ENCODE measurements at regions not wholly inside any gene's neighbourhood (a gene's known extent, or its start where the extent isn't known, plus 50 kb on each side); places are given as distances from the start of the nearest gene placed in this dataset.

- Histone ChIP-seq H3K4me3 (ENCODE audit: low read depth, low read length) (no peak overlapping the region), H3K9me3 (ENCODE audit: control insufficient read depth, insufficient read depth, low read depth, low read length) (no peaks in the 10 kb centered on the region), H3K36me3 (ENCODE audit: control insufficient read depth in 2 of 2, insufficient read depth in 1 of 2, low read length in 2 of 2) (no peaks in the 10 kb centered on the region), H3K27ac (ENCODE audit: extremely low read depth, low read depth, low read length) (no peak overlapping the region), H3K4me1 (ENCODE audit: control insufficient read depth, insufficient read depth, low read length) (no peaks in the 10 kb centered on the region)
- no peak for TF ChIP-seq ZNF280C (tag by site-specific recombination; IDR thresholded peaks at IDR 0.05)
- no peak for TF ChIP-seq ZNF292 (tag by site-specific recombination; IDR thresholded peaks at IDR 0.05; ENCODE audit: borderline replicate concordance, low read depth)
- no peak for TF ChIP-seq ZNF366 (tag by site-specific recombination; conservative IDR thresholded peaks at IDR 0.05)
- no peak for TF ChIP-seq ZNF514 (tag by site-specific recombination; IDR thresholded peaks at IDR 0.05)
- no peak for TF ChIP-seq ZNF423 (tag by site-specific recombination; IDR thresholded peaks at IDR 0.05)
- no peak for TF ChIP-seq ZNF529 (tag by site-specific recombination; IDR thresholded peaks at IDR 0.05; ENCODE audit: insufficient replicate concordance)
- TF ChIP-seq ZNF391 (tag by site-specific recombination; IDR thresholded peaks at IDR 0.05; ENCODE audit: borderline replicate concordance, low read depth) = no peak
- TF ChIP-seq BCL11B (tag by site-specific recombination; IDR thresholded peaks at IDR 0.05; ENCODE audit: low read depth) = no peak
- TF ChIP-seq OSR2 (tag by site-specific recombination; IDR thresholded peaks at IDR 0.05) = no peak
- TF ChIP-seq ZFP69B (tag by site-specific recombination; IDR thresholded peaks at IDR 0.05) = no peak
- ChIA-PET CTCF (interaction anchor here (0.6 kb wide), 2 partner anchors 100 to 113 kb away, joined by 3 read pairs; no protein-coding TSS in a partner anchor), POLR2A (no interaction called here)
Measured at GRCh38 chr13:50646070-50646469, 197.4 kb downstream of the DLEU7 start.

DNA sequence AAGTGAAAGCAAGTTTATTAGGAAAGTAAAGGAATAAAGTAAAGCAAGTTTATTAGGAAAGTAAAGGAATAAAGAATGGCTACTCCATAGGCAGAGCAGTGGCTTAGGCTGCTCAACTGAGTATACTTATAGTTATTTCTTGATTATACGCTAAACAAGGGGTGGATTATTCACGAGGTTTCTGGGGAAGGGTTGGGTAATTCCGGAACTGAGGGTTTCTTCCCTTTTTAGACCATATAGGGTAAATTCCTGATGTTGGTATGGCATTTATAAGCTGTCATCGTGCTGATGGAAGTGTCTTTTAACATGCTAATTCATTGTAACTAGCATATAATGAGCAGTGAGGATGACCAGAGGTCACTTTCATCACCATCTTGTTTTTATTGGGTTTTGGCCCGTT, 194.3 kb downstream of the DLEU7 start:
- H3K36me3 ChIP-seq (ENCODE audit: control insufficient read depth in 2 of 2, insufficient read depth in 1 of 2, low read length in 2 of 2) = no peaks in the 10 kb centered on the region
- no peaks in the 10 kb centered on the region for H3K4me1 ChIP-seq (ENCODE audit: control insufficient read depth, insufficient read depth, low read length)
- POLR2A ChIA-PET = no interaction called here
- TF ChIP-seq ZNF211 (tag by site-specific recombination; IDR thresholded peaks at IDR 0.05; ENCODE audit: low read depth) = no peak
- no peak for TF ChIP-seq PRDM1 (tag by site-specific recombination; IDR thresholded peaks at IDR 0.05)
- TF ChIP-seq ZNF692 (tag by site-specific recombination; IDR thresholded peaks at IDR 0.05) = no peak
- no peak for TF ChIP-seq WT1 (tag by site-specific recombination; IDR thresholded peaks at IDR 0.05)
- no peak for TF ChIP-seq KLF9 (tag by site-specific recombination; IDR thresholded peaks at IDR 0.05; ENCODE audit: low read depth)
- no peak for TF ChIP-seq ZNF354C (tag by site-specific recombination; IDR thresholded peaks at IDR 0.05; ENCODE audit: borderline replicate concordance, low read depth)
- TF ChIP-seq ZNF776 (tag by site-specific recombination; IDR thresholded peaks at IDR 0.05; ENCODE audit: borderline replicate concordance) = no peak
- TF ChIP-seq ZNF48 (tag by site-specific recombination; IDR thresholded peaks at IDR 0.05) = no peak
- no peak for TF ChIP-seq ZNF701 (tag by site-specific recombination; IDR thresholded peaks at IDR 0.05)
- no peak for TF ChIP-seq ZNF324 (tag by site-specific recombination; IDR thresholded peaks at IDR 0.05)
- no peak overlapping the region for H3K27ac ChIP-seq (ENCODE audit: extremely low read depth, low read depth, low read length)
- no peaks in the 10 kb centered on the region for H3K9me3 ChIP-seq (ENCODE audit: control insufficient read depth, insufficient read depth, low read depth, low read length)
- CTCF ChIA-PET = no interaction called here
- no peak overlapping the region for H3K4me3 ChIP-seq (ENCODE audit: low read depth, low read length)

All from HEK293 (cell line).